ENCODE measurements at regions not wholly inside any gene's neighbourhood (a gene's known extent, or its start where the extent isn't known, plus 50 kb on each side); places are given as distances from the start of the nearest gene placed in this dataset.
"Not testable (repeated sequence)": the region's sequence is repeated elsewhere in the genome, so short reads cannot be mapped to it uniquely, and the experiment has no call there.

- in situ Hi-C loops (cut with HindIII; ENCODE audit: low pct_unique_long_range_greater_than_20kb, low sequenced_read_pairs); DNase-seq (ENCODE audit: low read depth, low spot score): not testable (repeated sequence)
Observed at GRCh38 chr2:41335573-41335972, 712.2 kb upstream of the PKDCC start.

GRCh38 chr2:41337956-41338355, 709.9 kb upstream of the PKDCC start:
- in situ Hi-C loops (cut with HindIII; ENCODE audit: low pct_unique_long_range_greater_than_20kb, low sequenced_read_pairs) = no loop called here
- no peak for DNase-seq (ENCODE audit: low read depth, low spot score)

- in situ Hi-C loops (cut with HindIII; ENCODE audit: low pct_unique_long_range_greater_than_20kb, low sequenced_read_pairs) = no loop called here
- DNase-seq (ENCODE audit: low read depth, low spot score) = no peak
Observed at GRCh38 chr2:41344529-41344928, 703.3 kb upstream of the PKDCC start.

- no peak for DNase-seq (ENCODE audit: low read depth, low spot score)
- in situ Hi-C loops (cut with HindIII; ENCODE audit: low pct_unique_long_range_greater_than_20kb, low sequenced_read_pairs) = no loop called here
Observed at GRCh38 chr2:41353060-41353459, 694.8 kb upstream of the PKDCC start.

- no peak for DNase-seq (ENCODE audit: low read depth, low spot score)
- in situ Hi-C loops (cut with HindIII; ENCODE audit: low pct_unique_long_range_greater_than_20kb, low sequenced_read_pairs) = no loop called here
Observed at GRCh38 chr2:41355794-41356193, 692.0 kb upstream of the PKDCC start.

- in situ Hi-C loops (cut with HindIII; ENCODE audit: low pct_unique_long_range_greater_than_20kb, low sequenced_read_pairs) = no loop called here
- no peak for DNase-seq (ENCODE audit: low read depth, low spot score)
Observed at GRCh38 chr2:41364842-41365241, 683.0 kb upstream of the PKDCC start.

GRCh38 chr2:41375901-41376300, 671.9 kb upstream of the PKDCC start:
- DNase-seq (ENCODE audit: low read depth, low spot score) = no peak
- in situ Hi-C loops (cut with HindIII; ENCODE audit: low pct_unique_long_range_greater_than_20kb, low sequenced_read_pairs) = no loop called here

GRCh38 chr2:41377837-41378236, 670.0 kb upstream of the PKDCC start:
- no peak for DNase-seq (ENCODE audit: low read depth, low spot score)
- in situ Hi-C loops (cut with HindIII; ENCODE audit: low pct_unique_long_range_greater_than_20kb, low sequenced_read_pairs) = no loop called here

- no peak for DNase-seq (ENCODE audit: low read depth, low spot score)
- in situ Hi-C loops (cut with HindIII; ENCODE audit: low pct_unique_long_range_greater_than_20kb, low sequenced_read_pairs) = no loop called here
Observed at GRCh38 chr2:41378420-41378819, 669.4 kb upstream of the PKDCC start.

GRCh38 chr2:41379496-41380221, 668.2 kb upstream of the PKDCC start:
- no peak for DNase-seq (ENCODE audit: low read depth, low spot score)
- in situ Hi-C loops (cut with HindIII; ENCODE audit: low pct_unique_long_range_greater_than_20kb, low sequenced_read_pairs) = no loop called here

GRCh38 chr2:41381701-41382100, 666.1 kb upstream of the PKDCC start:
- in situ Hi-C loops (cut with HindIII; ENCODE audit: low pct_unique_long_range_greater_than_20kb, low sequenced_read_pairs) = no loop called here
- no peak for DNase-seq (ENCODE audit: low read depth, low spot score)

- DNase-seq (ENCODE audit: low read depth, low spot score) = no peak
- in situ Hi-C loops (cut with HindIII; ENCODE audit: low pct_unique_long_range_greater_than_20kb, low sequenced_read_pairs) = no loop called here
Observed at GRCh38 chr2:41387519-41387918, 660.3 kb upstream of the PKDCC start.

- in situ Hi-C loops (cut with HindIII; ENCODE audit: low pct_unique_long_range_greater_than_20kb, low sequenced_read_pairs) = no loop called here
- DNase-seq (ENCODE audit: low read depth, low spot score) = no peak
Observed at GRCh38 chr2:41393621-41394020, 654.2 kb upstream of the PKDCC start.

- in situ Hi-C loops (cut with HindIII; ENCODE audit: low pct_unique_long_range_greater_than_20kb, low sequenced_read_pairs) = no loop called here
- DNase-seq (ENCODE audit: low read depth, low spot score) = no peak
Observed at GRCh38 chr2:41394541-41394940, 653.3 kb upstream of the PKDCC start.

- in situ Hi-C loops (cut with HindIII; ENCODE audit: low pct_unique_long_range_greater_than_20kb, low sequenced_read_pairs) = no loop called here
- DNase-seq (ENCODE audit: low read depth, low spot score) = no peak
Observed at GRCh38 chr2:41395692-41396091, 652.1 kb upstream of the PKDCC start.

- DNase-seq (ENCODE audit: low read depth, low spot score) = no peak
- in situ Hi-C loops (cut with HindIII; ENCODE audit: low pct_unique_long_range_greater_than_20kb, low sequenced_read_pairs) = no loop called here
Observed at GRCh38 chr2:41399437-41400087, 648.3 kb upstream of the PKDCC start.

GRCh38 chr2:41400088-41400665, 647.6 kb upstream of the PKDCC start:
- in situ Hi-C loops (cut with HindIII; ENCODE audit: low pct_unique_long_range_greater_than_20kb, low sequenced_read_pairs) = no loop called here
- peak; percentile 76 for DNase-seq (ENCODE audit: low read depth, low spot score)

GRCh38 chr2:41405441-41405840, 642.4 kb upstream of the PKDCC start:
- in situ Hi-C loops (cut with HindIII; ENCODE audit: low pct_unique_long_range_greater_than_20kb, low sequenced_read_pairs) = no loop called here
- no peak for DNase-seq (ENCODE audit: low read depth, low spot score)

- in situ Hi-C loops (cut with HindIII; ENCODE audit: low pct_unique_long_range_greater_than_20kb, low sequenced_read_pairs) = no loop called here
- DNase-seq (ENCODE audit: low read depth, low spot score) = peak; percentile 22
Observed at GRCh38 chr2:41409328-41409727, 638.5 kb upstream of the PKDCC start.
